A549 (cell line): ENCODE measurements at regions not wholly inside any gene's neighbourhood (a gene's known extent, or its start where the extent isn't known, plus 50 kb on each side); places are given as distances from the start of the nearest gene placed in this dataset.
"Not testable (repeated sequence)": the region's sequence is repeated elsewhere in the genome, so short reads cannot be mapped to it uniquely, and the experiment has no call there.

Experiments
- ATAC-seq, 2 experiments: fragments of 200-7000 bp in 1 of 2; fragments of >200 bp in 1 of 2; cut with Nextera tagmentation in 1 of 2; cut with Tn5 transposase in 1 of 2; 3 replicates each; pipeline versions ENCODE4 v1.8.0 to v1.9.1; 2018 to 2020; ENCODE audit warnings: mild to moderate bottlenecking in 1 of 2, moderate library complexity in 1 of 2
- CTCF ChIA-PET: fragments of 300-600 bp; sonication (Branson Sonifier 250); formaldehyde crosslinking; extraction: SDS; loops from one replicate; lab custom pipeline; 2021; ENCODE audit warnings: antibody characterized with exemption, inconsistent platforms; lab: Yijun Ruan, JAX
- POLR2A ChIA-PET: fragments of 350-600 bp; formaldehyde crosslinking; extraction: SDS; loops from one replicate; lab custom pipeline; 2021; ENCODE audit warnings: antibody characterized with exemption, inconsistent platforms; lab: Yijun Ruan, JAX
- DNase-seq, 2 experiments: peaks; one replicate each; pipeline versions ENCODE4 v3.0.0 to v3.0.0-alpha.2; 2011 to 2016; ENCODE audit warnings: low read depth in 1 of 2, low spot score in 1 of 2
- FAIRE-seq: peaks from 2 replicates; lab custom pipeline; 2011; peaks lifted over from hg19 to GRCh38; lab: Jason Lieb, UNC
- H3K27ac ChIP-seq, 2 experiments: fragments of >200 bp; sonication (Bioruptor Twin); formaldehyde crosslinking; 3 replicates each; pipeline ENCODE4 v1.5.1; 2016 to 2017
- H3K4me1 ChIP-seq: fragments of >200 bp; sonication (Bioruptor Twin); formaldehyde crosslinking; 3 replicates; pipeline ENCODE4 v1.6.1; 2016
- H3K4me2 ChIP-seq: fragments of >200 bp; sonication (Bioruptor Twin); formaldehyde crosslinking; 3 replicates; pipeline ENCODE4 v1.6.1; 2016
- H3K4me3 ChIP-seq: fragments of >200 bp; sonication (Bioruptor Twin); formaldehyde crosslinking; 3 replicates; pipeline ENCODE4 v1.5.1; 2016
- H3K9me3 ChIP-seq: fragments of >200 bp; sonication (Bioruptor Twin); formaldehyde crosslinking; 3 replicates; pipeline ENCODE4 v1.6.1; 2016
- CEBPB ChIP-seq, 2 experiments: fragments of >200 bp in 1 of 2; sonication (Bioruptor Twin) in 1 of 2; formaldehyde crosslinking in 1 of 2; IDR thresholded peaks; 2 replicates each; pipeline ENCODE4 v1.6.1; 2012 to 2016
- CHD2 ChIP-seq: fragments of 150-350 bp; IDR thresholded peaks from 2 replicates; pipeline ENCODE4 v1.6.1; 2014; ENCODE audit warnings: low read length; ENCODE audit not compliant: partially characterized antibody
- CTCF ChIP-seq: fragments of >200 bp; sonication (Bioruptor Twin); formaldehyde crosslinking; IDR thresholded peaks from 3 replicates; pipeline ENCODE4 v1.5.1; 2016
- ESRRA ChIP-seq: fragments of 150-350 bp; IDR thresholded peaks from 2 replicates; pipeline ENCODE4 v1.6.1; 2014; ENCODE audit warnings: mild to moderate bottlenecking, low read length, borderline replicate concordance
- FOSL2 ChIP-seq, 2 experiments: fragments of 450-650 bp in 1 of 2; fragments of >200 bp in 1 of 2; sonication (Bioruptor Twin) in 1 of 2; formaldehyde crosslinking; IDR thresholded peaks; 2 replicates each; pipeline versions ENCODE4 v1.5.0 to v1.6.1; 2016 to 2020; ENCODE audit warnings: mild to moderate bottlenecking in 1 of 2, moderate library complexity in 1 of 2
- GATA3 ChIP-seq: IDR thresholded peaks from 2 replicates; pipeline ENCODE4 v1.6.1; 2012; ENCODE audit warnings: borderline replicate concordance
- HDAC2 ChIP-seq: fragments of 200-600 bp; sonication (generic); IDR thresholded peaks from 2 replicates; pipeline ENCODE4 v1.6.1; 2016
- JUNB ChIP-seq: fragments of >200 bp; sonication (Bioruptor Twin); formaldehyde crosslinking; IDR thresholded peaks from 2 replicates; pipeline ENCODE4 v1.6.1; 2016
- KDM1A ChIP-seq: fragments of 200-600 bp; sonication (generic); IDR thresholded peaks from 2 replicates; pipeline ENCODE4 v1.6.1; 2016; ENCODE audit warnings: low read depth, mild to moderate bottlenecking
- MAX ChIP-seq: IDR thresholded peaks from 2 replicates; pipeline ENCODE4 v1.6.1; 2012
- MAZ ChIP-seq: fragments of 150-350 bp; IDR thresholded peaks from 2 replicates; pipeline ENCODE4 v1.6.1; 2014; ENCODE audit warnings: antibody characterized with exemption, low read depth, low read length, borderline replicate concordance
- MYC ChIP-seq: IDR thresholded peaks from 2 replicates; pipeline ENCODE4 v1.6.1; 2012; ENCODE audit warnings: mild to moderate bottlenecking, inconsistent platforms, low read length, improper control_type of control experiment, borderline replicate concordance
- RCOR1 ChIP-seq: fragments of 150-350 bp; IDR thresholded peaks from 2 replicates; pipeline ENCODE4 v1.6.1; 2014; ENCODE audit warnings: antibody characterized with exemption, low read length, low read depth
- SMC3 ChIP-seq: fragments of >200 bp; sonication (Bioruptor Twin); formaldehyde crosslinking; IDR thresholded peaks from 3 replicates; pipeline ENCODE4 v1.6.1; 2018; ENCODE audit warnings: inconsistent platforms
- TFCP2L1 ChIP-seq: fragments of 250-450 bp; sonication (Bioruptor Pico); IDR thresholded peaks from 2 replicates; pipeline ENCODE4 v1.5.0; 2021; ENCODE audit warnings: mild to moderate bottlenecking
- WGBS: methylation state at CpG from one replicate; pipeline ENCODE4 v1.1.6; 2017; ENCODE audit errors: missing lambda C conversion rate; 5-methylcytosine and 5-hydroxymethylcytosine counted together

- no peaks in the 10 kb centered on the region for H3K4me1 ChIP-seq
- no peak for DNase-seq
- WGBS, result 3% methylated on average over 4 of the region's 4 CpGs
- H3K9me3 ChIP-seq, result no peaks in the 10 kb centered on the region
- CTCF ChIA-PET, result no interaction called here
- POLR2A ChIA-PET, result no interaction called here
- TF ChIP-seq RCOR1, result no peak
- no peak for TF ChIP-seq CHD2
- TF ChIP-seq HDAC2, result no peak
- TF ChIP-seq CEBPB (IDR thresholded peaks at IDR 0.05), result no peak
- no peak for TF ChIP-seq MYC
- TF ChIP-seq GATA3, result no peak
- FAIRE-seq, result no peak
- no peak for ATAC-seq
- no peak overlapping the region for H3K4me2 ChIP-seq
- H3K4me3 ChIP-seq, result no peak overlapping the region
- H3K27ac ChIP-seq, result no peak overlapping the region
These were observed 945.5 kb downstream of the TTLL7 start for GRCh38 chr1:83053446-83053845.

- no peak for FAIRE-seq
These were observed 946.1 kb downstream of the TTLL7 start for GRCh38 chr1:83052865-83053264.

GRCh38 chr1:83051053-83051452, 947.9 kb downstream of the TTLL7 start:
- H3K4me3 ChIP-seq, ATAC-seq, POLR2A ChIA-PET, FAIRE-seq, H3K4me2 ChIP-seq, DNase-seq, H3K4me1 ChIP-seq, CTCF ChIA-PET, H3K9me3 ChIP-seq, H3K27ac ChIP-seq: not testable (repeated sequence)
- 0% methylated on average over 2 of the region's 3 CpGs for WGBS

More at GRCh38 chr1:83052865-83053264, 946.1 kb downstream of the TTLL7 start:
- ATAC-seq, result no peak
- Histone ChIP-seq H3K4me2 (no peak overlapping the region), H3K4me3 (no peak overlapping the region), H3K27ac (no peak overlapping the region), H3K4me1 (no peaks in the 10 kb centered on the region), H3K9me3 (no peaks in the 10 kb centered on the region)
- ChIA-PET POLR2A (no interaction called here), CTCF (no interaction called here)
- TF ChIP-seq MAX (no peak), KDM1A (no peak)
- DNase-seq, result no peak

GRCh38 chr1:83043244-83043643, 955.7 kb downstream of the TTLL7 start:
- FAIRE-seq (no peak), DNase-seq (no peak), ATAC-seq (no peak)
- TF ChIP-seq FOSL2 (IDR thresholded peaks at IDR 0.05) (no peak), FOSL2 (CRISPR knock-in tag; IDR thresholded peaks at IDR 0.05) (no peak), JUNB (no peak), CTCF (no peak), HDAC2 (no peak), MAZ (no peak), ESRRA (no peak), GATA3 (no peak), SMC3 (no peak), TFCP2L1 (CRISPR knock-in tag) (no peak)
- POLR2A ChIA-PET, result no interaction called here
- Histone ChIP-seq H3K9me3 (no peaks in the 10 kb centered on the region), H3K4me3 (no peak overlapping the region), H3K4me2 (no peak overlapping the region), H3K27ac (no peak overlapping the region), H3K4me1 (no peaks in the 10 kb centered on the region)
- CTCF ChIA-PET, result no interaction called here
- 5% methylated on average over 1 of the region's 1 CpG for WGBS

- H3K4me2 ChIP-seq, H3K4me1 ChIP-seq, DNase-seq, H3K9me3 ChIP-seq, CTCF ChIA-PET, H3K27ac ChIP-seq, H3K4me3 ChIP-seq, POLR2A ChIA-PET, FAIRE-seq, ATAC-seq: not testable (repeated sequence)
- 49% methylated on average over 6 of the region's 6 CpGs for WGBS
These were observed 959.8 kb downstream of the TTLL7 start for GRCh38 chr1:83039091-83039490.
